H1 (cell line): ENCODE measurements at regions not wholly inside any gene's neighbourhood (a gene's known extent, or its start where the extent isn't known, plus 50 kb on each side); places are given as distances from the start of the nearest gene placed in this dataset.

ENCODE experiments used
- CTCF ChIA-PET: fragments of 300-600 bp; sonication (Branson Sonifier 250); formaldehyde crosslinking; loops from one replicate; lab custom pipeline; 2021; ENCODE audit not compliant: partially characterized antibody; lab: Charles Lee
- POLR2A ChIA-PET: fragments of 300-600 bp; sonication (Branson Sonifier 250); formaldehyde crosslinking; loops from one replicate; lab custom pipeline; 2021; ENCODE audit warnings: inconsistent platforms; ENCODE audit not compliant: partially characterized antibody; lab: Charles Lee
- DNase-seq, 2 experiments: peaks; one replicate each; pipeline versions ENCODE4 v3.0.0 to v3.0.0-alpha.2; 2010 to 2022; ENCODE audit warnings: low spot score in 2 of 2, low read depth in 1 of 2, mixed read lengths in 1 of 2
- FAIRE-seq: peaks from 2 replicates; lab custom pipeline; 2011; peaks lifted over from hg19 to GRCh38; lab: Jason Lieb, UNC
- H2AFZ ChIP-seq: 2 replicates; pipeline ENCODE4 v1.8.1; 2012; ENCODE audit warnings: low read length, inconsistent platforms
- H2AK5ac ChIP-seq: 2 replicates; pipeline ENCODE4 v1.6.1; 2013; ENCODE audit warnings: low read depth, low read length
- H2BK120ac ChIP-seq: replicated peaks from 2 replicates; pipeline ENCODE3; 2013; ENCODE audit warnings: low read depth, low read length, inconsistent platforms
- H2BK12ac ChIP-seq: 2 replicates; pipeline ENCODE4 v1.6.1; 2013; ENCODE audit warnings: low read depth, low read length
- H2BK15ac ChIP-seq: 2 replicates; pipeline ENCODE4 v1.6.1; 2013; ENCODE audit warnings: low read length
- H2BK20ac ChIP-seq: 2 replicates; pipeline ENCODE4 v1.6.1; 2013; ENCODE audit warnings: low read length
- H2BK5ac ChIP-seq: 2 replicates; pipeline ENCODE4 v1.6.1; 2013; ENCODE audit warnings: low read depth, low read length
- H3K14ac ChIP-seq: 2 replicates; pipeline ENCODE4 v1.6.1; 2013; ENCODE audit warnings: inconsistent platforms; ENCODE audit not compliant: insufficient read length
- H3K18ac ChIP-seq: 2 replicates; pipeline ENCODE4 v1.6.1; 2013; ENCODE audit warnings: low read length; ENCODE audit errors: extremely low read depth
- H3K23ac ChIP-seq: 2 replicates; pipeline ENCODE4 v1.6.1; 2013; ENCODE audit warnings: inconsistent platforms; ENCODE audit not compliant: insufficient read length
- H3K23me2 ChIP-seq: 2 replicates; pipeline ENCODE4 v1.6.1; 2013; ENCODE audit warnings: low read depth, low read length
- H3K27ac ChIP-seq: 2 replicates; pipeline ENCODE4 v1.6.1; 2011; ENCODE audit warnings: low read depth, low read length, inconsistent platforms
- H3K27me3 ChIP-seq, 4 experiments: replicated peaks in 1 of 4; 1 replicate in 1 of 4; 2 replicates in 3 of 4; pipeline versions ENCODE4 v1.6.1 to v1.8.1; 2011 to 2013; ENCODE audit warnings: low read length in 3 of 4, mild to moderate bottlenecking in 3 of 4, inconsistent platforms in 2 of 4, mixed read lengths in 2 of 4, moderate library complexity in 1 of 4; ENCODE audit not compliant: control insufficient read depth in 3 of 4, insufficient read depth in 3 of 4; ENCODE audit errors: extremely low read depth in 1 of 4
- H3K36me3 ChIP-seq, 4 experiments: 2 replicates each; pipeline versions ENCODE4 v1.6.1 to v1.8.1; 2011 to 2013; ENCODE audit warnings: mild to moderate bottlenecking in 4 of 4, low read length in 3 of 4, moderate library complexity in 2 of 4, control low read depth in 1 of 4, inconsistent platforms in 1 of 4; ENCODE audit not compliant: insufficient read depth in 4 of 4, control insufficient read depth in 2 of 4
- H3K4ac ChIP-seq: replicated peaks from 2 replicates; pipeline ENCODE3; 2013; ENCODE audit warnings: low read length, low read depth, mixed read lengths, inconsistent platforms; ENCODE audit not compliant: insufficient read length
- H3K4me1 ChIP-seq, 4 experiments: replicated peaks in 1 of 4; 1 replicate in 1 of 4; 2 replicates in 3 of 4; pipeline versions ENCODE4 v1.6.1 to v1.8.1; 2011 to 2013; ENCODE audit warnings: low read length in 3 of 4, inconsistent platforms in 2 of 4, mixed read lengths in 1 of 4; ENCODE audit not compliant: insufficient read depth in 4 of 4, control insufficient read depth in 3 of 4
- H3K4me2 ChIP-seq, 2 experiments: 2 replicates each; pipeline versions ENCODE4 v1.6.1 to v1.8.1; 2011 to 2013; ENCODE audit warnings: low read depth in 2 of 2, low read length in 2 of 2, control low read depth in 1 of 2, inconsistent platforms in 1 of 2, mild to moderate bottlenecking in 1 of 2; ENCODE audit not compliant: insufficient read depth in 1 of 2
- H3K4me3 ChIP-seq, 4 experiments: fragments of 200-600, 300-600 bp in 1 of 4; sonication (generic), shearing (Covaris generic), sonication (Bioruptor Twin) in 1 of 4; 2 replicates each; pipeline versions ENCODE4 v1.5.1 to v1.8.1; 2011 to 2016; ENCODE audit warnings: low read length in 4 of 4, low read depth in 3 of 4, control low read depth in 2 of 4, inconsistent platforms in 2 of 4, mild to moderate bottlenecking in 2 of 4, mixed read lengths in 1 of 4, moderate library complexity in 1 of 4; ENCODE audit not compliant: insufficient read depth in 2 of 4; ENCODE audit errors: extremely low read depth in 1 of 4
- H3K56ac ChIP-seq: replicated peaks from 2 replicates; pipeline ENCODE3; 2013; ENCODE audit warnings: low read depth, mild to moderate bottlenecking, mixed read lengths, low read length, inconsistent platforms; ENCODE audit not compliant: insufficient read length
- H3K79me1 ChIP-seq: 2 replicates; pipeline ENCODE4 v1.6.1; 2013; ENCODE audit warnings: low read depth, low read length, control low read depth
- H3K79me2 ChIP-seq, 2 experiments: 2 replicates each; pipeline versions ENCODE4 v1.6.1 to v1.8.1; 2012 to 2013; ENCODE audit warnings: low read length in 2 of 2, mild to moderate bottlenecking in 2 of 2, inconsistent platforms in 1 of 2; ENCODE audit not compliant: insufficient read depth in 2 of 2, control insufficient read depth in 1 of 2
- H3K9ac ChIP-seq, 4 experiments: replicated peaks in 1 of 4; 1 replicate in 1 of 4; 2 replicates in 3 of 4; pipeline versions ENCODE4 v1.6.1 to v1.8.1; 2011 to 2013; ENCODE audit warnings: low read depth in 3 of 4, low read length in 3 of 4, control low read depth in 2 of 4, mild to moderate bottlenecking in 2 of 4, moderate library complexity in 2 of 4, inconsistent platforms in 1 of 4; ENCODE audit errors: extremely low read depth in 1 of 4
- H3K9me3 ChIP-seq, 2 experiments: 2 replicates each; pipeline versions ENCODE4 v1.6.1 to v1.8.1; 2012 to 2013; ENCODE audit warnings: mild to moderate bottlenecking in 2 of 2, moderate library complexity in 2 of 2, control low read depth in 1 of 2, inconsistent platforms in 1 of 2, low read depth in 1 of 2, low read length in 1 of 2, mixed read lengths in 1 of 2; ENCODE audit not compliant: insufficient read depth in 2 of 2
- H4K20me1 ChIP-seq, 2 experiments: replicated peaks in 1 of 2; 2 replicates each; pipeline versions ENCODE3 to v1.8.1; 2011 to 2013; ENCODE audit warnings: inconsistent platforms in 2 of 2, low read length in 2 of 2, mild to moderate bottlenecking in 1 of 2; ENCODE audit not compliant: insufficient read depth in 2 of 2, control insufficient read depth in 1 of 2
- H4K5ac ChIP-seq: 2 replicates; pipeline ENCODE4 v1.6.1; 2013; ENCODE audit warnings: low read length, low read depth, mixed read lengths, inconsistent platforms; ENCODE audit not compliant: insufficient read length
- H4K8ac ChIP-seq: 2 replicates; pipeline ENCODE4 v1.8.0; 2013; ENCODE audit warnings: mild to moderate bottlenecking, moderate library complexity, low read length, inconsistent platforms; ENCODE audit not compliant: insufficient read depth; ENCODE audit errors: extremely low read depth
- H4K91ac ChIP-seq: replicated peaks from 2 replicates; pipeline ENCODE3; 2013; ENCODE audit warnings: low read length, mixed read lengths, inconsistent platforms; ENCODE audit not compliant: insufficient read length
- WGBS, 2 experiments: shearing (Covaris generic) in 1 of 2; methylation state at CpG; one replicate each; pipeline versions ENCODE4 v1.1.6 to v1.1.7; 2013 to 2015; ENCODE audit warnings: low lambda C conversion rate in 2 of 2, mixed read lengths in 2 of 2, inconsistent platforms in 1 of 2, low coverage in 1 of 2, missing lambda C conversion rate in 1 of 2; ENCODE audit not compliant: insufficient replicate concordance in 2 of 2, insufficient coverage in 1 of 2, insufficient read length in 1 of 2; ENCODE audit errors: extremely low coverage in 1 of 2, missing lambda C conversion rate in 1 of 2; 5-methylcytosine and 5-hydroxymethylcytosine counted together

DNA sequence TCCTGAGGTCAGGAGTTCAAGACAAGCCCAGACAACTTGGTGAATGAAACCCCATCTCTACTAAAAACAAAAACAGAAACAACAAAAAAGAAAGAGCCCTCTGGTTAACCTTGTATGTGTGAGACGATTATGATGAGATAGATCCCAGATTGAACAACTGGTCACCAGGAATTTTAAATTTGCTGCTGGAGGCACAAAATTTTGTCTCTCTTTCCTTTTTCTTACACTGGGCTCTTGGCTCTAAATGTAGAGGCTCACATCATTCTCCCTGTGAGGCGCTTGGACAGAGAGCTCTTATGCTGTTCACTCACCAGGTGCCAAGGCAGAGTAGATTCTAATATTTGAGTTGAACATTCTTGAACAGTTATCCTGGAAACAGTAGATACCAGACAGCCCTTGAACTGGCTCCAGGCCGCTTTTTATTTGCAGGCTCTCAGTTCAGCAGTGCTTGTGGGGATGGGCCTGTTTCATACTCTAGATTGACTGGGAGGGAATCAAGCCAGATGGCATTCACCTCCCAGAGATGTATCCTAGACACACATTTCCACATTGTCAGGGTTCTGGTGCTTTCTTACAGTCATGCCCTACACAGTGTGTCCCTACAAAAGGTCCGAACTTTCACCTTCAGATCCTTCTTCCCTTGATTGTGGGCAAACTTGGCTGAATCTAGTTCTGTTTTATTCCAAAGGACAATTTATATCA is 1159.6 kb downstream of the RPIA start:
- Histone ChIP-seq H4K91ac (no peak overlapping the region), H2BK15ac (no peak overlapping the region), H2BK12ac (no peak overlapping the region), H3K9me3 (peaks cover 51 to 52% of the 10 kb centered on the region in 2 experiments), H3K4me3 (no peak overlapping the region), H3K4me1 (no peaks in the 10 kb centered on the region), H4K8ac (no peak overlapping the region), H3K4me2 (no peak overlapping the region), H2BK20ac (no peak overlapping the region), H3K79me2 (no peaks in the 10 kb centered on the region), H3K27me3 (no peaks in the 10 kb centered on the region; a peak in 2 of 7 replicates), H3K4ac (no peak overlapping the region), H4K5ac (no peak overlapping the region), H3K23me2 (no peaks in the 10 kb centered on the region), H3K23ac (no peak overlapping the region), H3K18ac (no peak overlapping the region), H3K9ac (no peak overlapping the region), H2AFZ (no peak overlapping the region), H3K56ac (no peak overlapping the region), H3K14ac (no peak overlapping the region), H2AK5ac (no peak overlapping the region), H3K79me1 (no peaks in the 10 kb centered on the region), H4K20me1 (no peaks in the 10 kb centered on the region), H2BK120ac (no peak overlapping the region), H2BK5ac (no peak overlapping the region), H3K36me3 (0 out of 8 replicates have a peak, but pooled peaks cover 0 to 3% (median 0%) of the 10 kb centered on the region in 4 experiments), H3K27ac (no peak overlapping the region)
- ChIA-PET POLR2A (no interaction called here), CTCF (no interaction called here)
- WGBS, 2 experiments = 76% methylated on average over 4 of the region's 4 CpGs; no CpG with 5 or more reads in 1 of the 2 experiments
- DNase-seq (no peak), FAIRE-seq (no peak)
